C4-2B (cell line): ENCODE measurements at regions not wholly inside any gene's neighbourhood (a gene's known extent, or its start where the extent isn't known, plus 50 kb on each side); places are given as distances from the start of the nearest gene placed in this dataset.

ENCODE experiments used
- ZFX ChIP-seq: fragments of 450-650 bp; IDR thresholded peaks from 2 replicates; pipeline ENCODE4 v1.6.1; 2017
- TF ChIP-seq, protein P1 (sequence below): fragments of 450-650 bp; conservative IDR thresholded peaks from 2 replicates; pipeline ENCODE4 v1.5.1; 2017; ENCODE audit warnings: mild to moderate bottlenecking

DNA sequence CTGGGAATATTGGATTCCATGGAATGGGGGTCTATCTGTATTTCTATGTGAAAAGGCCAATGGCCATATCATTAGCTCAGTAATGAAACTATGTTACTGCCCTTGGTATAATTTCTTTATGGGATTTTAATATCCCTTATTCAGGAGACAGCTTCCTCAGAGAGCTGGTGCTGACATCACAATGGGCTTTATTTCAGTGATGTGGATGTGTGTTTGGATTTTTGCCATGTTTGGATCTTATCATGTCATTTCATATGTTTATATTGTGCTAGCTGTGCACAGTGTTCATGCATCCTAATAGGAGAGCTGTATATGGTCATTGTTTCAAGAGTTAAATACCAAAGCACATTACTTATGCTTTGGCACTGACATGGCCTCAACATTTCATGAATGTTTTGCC lies 806.1 kb upstream of the MAP3K7 start:
- TF ChIP-seq, protein P1, sequence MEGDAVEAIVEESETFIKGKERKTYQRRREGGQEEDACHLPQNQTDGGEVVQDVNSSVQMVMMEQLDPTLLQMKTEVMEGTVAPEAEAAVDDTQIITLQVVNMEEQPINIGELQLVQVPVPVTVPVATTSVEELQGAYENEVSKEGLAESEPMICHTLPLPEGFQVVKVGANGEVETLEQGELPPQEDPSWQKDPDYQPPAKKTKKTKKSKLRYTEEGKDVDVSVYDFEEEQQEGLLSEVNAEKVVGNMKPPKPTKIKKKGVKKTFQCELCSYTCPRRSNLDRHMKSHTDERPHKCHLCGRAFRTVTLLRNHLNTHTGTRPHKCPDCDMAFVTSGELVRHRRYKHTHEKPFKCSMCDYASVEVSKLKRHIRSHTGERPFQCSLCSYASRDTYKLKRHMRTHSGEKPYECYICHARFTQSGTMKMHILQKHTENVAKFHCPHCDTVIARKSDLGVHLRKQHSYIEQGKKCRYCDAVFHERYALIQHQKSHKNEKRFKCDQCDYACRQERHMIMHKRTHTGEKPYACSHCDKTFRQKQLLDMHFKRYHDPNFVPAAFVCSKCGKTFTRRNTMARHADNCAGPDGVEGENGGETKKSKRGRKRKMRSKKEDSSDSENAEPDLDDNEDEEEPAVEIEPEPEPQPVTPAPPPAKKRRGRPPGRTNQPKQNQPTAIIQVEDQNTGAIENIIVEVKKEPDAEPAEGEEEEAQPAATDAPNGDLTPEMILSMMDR, result no peak
- no peak for TF ChIP-seq ZFX
